Small intestine (tissue), 7 donors: ENCODE measurements at regions not wholly inside any gene's neighbourhood (a gene's known extent, or its start where the extent isn't known, plus 50 kb on each side); places are given as distances from the start of the nearest gene placed in this dataset.

Source experiments
- DNase-seq, 2 donors: peaks; one replicate each; pipeline versions ENCODE4 v3.0.0 to v3.0.0-alpha.2; 2013
- FAIRE-seq: peaks from 2 replicates; lab custom pipeline; 2012; peaks lifted over from hg19 to GRCh38; lab: Jason Lieb, UNC
- H3K27ac ChIP-seq, 3 donors: one replicate each; pipeline ENCODE4 v1.5.1; 2013; ENCODE audit warnings: low read length in 2 of 3, mild to moderate bottlenecking in 2 of 3, control low read depth in 1 of 3, inconsistent platforms in 1 of 3, low read depth in 1 of 3, moderate library complexity in 1 of 3
- H3K27me3 ChIP-seq, 3 donors: one replicate each; pipeline ENCODE4 v1.6.1; 2013; ENCODE audit warnings: low read length in 3 of 3, inconsistent platforms in 1 of 3; ENCODE audit not compliant: control insufficient read depth in 3 of 3, insufficient read depth in 3 of 3
- H3K36me3 ChIP-seq, 3 donors: one replicate each; pipeline ENCODE4 v1.6.1; 2013; ENCODE audit warnings: low read length in 3 of 3, inconsistent platforms in 1 of 3, low read depth in 1 of 3, mild to moderate bottlenecking in 1 of 3, moderate library complexity in 1 of 3; ENCODE audit not compliant: control insufficient read depth in 3 of 3, insufficient read depth in 2 of 3
- H3K4me1 ChIP-seq, 3 donors: one replicate each; pipeline ENCODE4 v1.6.1; 2013; ENCODE audit warnings: low read length in 2 of 3, inconsistent platforms in 1 of 3, low read depth in 1 of 3, mild to moderate bottlenecking in 1 of 3, moderate library complexity in 1 of 3; ENCODE audit not compliant: control insufficient read depth in 3 of 3, insufficient read depth in 2 of 3
- H3K4me3 ChIP-seq, 3 donors: one replicate each; pipeline ENCODE4 v1.5.1; 2013; ENCODE audit warnings: low read length in 3 of 3, control low read depth in 1 of 3, inconsistent platforms in 1 of 3, low read depth in 1 of 3, mild to moderate bottlenecking in 1 of 3, moderate library complexity in 1 of 3
- H3K9me3 ChIP-seq, 2 donors: one replicate each; pipeline ENCODE4 v1.6.1; 2013; ENCODE audit warnings: low read depth in 1 of 2, low read length in 1 of 2; ENCODE audit not compliant: control insufficient read depth in 2 of 2, insufficient read depth in 1 of 2
- WGBS, 3 donors: extraction: QIAGEN DNeasy Blood & Tissue Kit; methylation state at CpG; one replicate each; pipeline ENCODE4 v1.1.7; 2013; 5-methylcytosine and 5-hydroxymethylcytosine counted together
- donor health status: healthy with polysubstance abuse.
- donor health status: control.
- donor health status: control.
- donor health status: Bipolar disorder and iron deficiency.
- donor health status: healthy.

GRCh38 chr11:111077530-111078322, 167.8 kb upstream of the POU2AF2 start:
- 73 to 76% (median 75%) methylated on average over 3 of the region's 3 CpGs for WGBS, 3 donors
- Histone ChIP-seq H3K9me3 (no peaks in the 10 kb centered on the region), H3K36me3 (no peaks in the 10 kb centered on the region), H3K27ac (no peak overlapping the region), H3K4me3 (no peak overlapping the region), H3K27me3 (no peaks in the 10 kb centered on the region), H3K4me1 (no peaks in the 10 kb centered on the region)
- FAIRE-seq (no peak), DNase-seq (no peak)

GRCh38 chr11:111069066-111069465, 176.5 kb upstream of the POU2AF2 start:
- Histone ChIP-seq H3K4me3 (no peak overlapping the region), H3K4me1 (no peaks in the 10 kb centered on the region), H3K27me3 (no peaks in the 10 kb centered on the region), H3K27ac (no peak overlapping the region), H3K36me3 (no peaks in the 10 kb centered on the region), H3K9me3 (peaks cover 0 to 3% of the 10 kb centered on the region in 2 donors)
- no peak for FAIRE-seq
- WGBS, 3 donors, result 9 to 30% (median 24%) methylated on average over 1 of the region's 1 CpG
- DNase-seq, result no peak

GRCh38 chr11:111067994-111068393, 177.5 kb upstream of the POU2AF2 start:
- Histone ChIP-seq H3K27ac (no peak overlapping the region), H3K4me1 (no peaks in the 10 kb centered on the region), H3K4me3 (no peak overlapping the region), H3K27me3 (no peaks in the 10 kb centered on the region), H3K36me3 (no peaks in the 10 kb centered on the region), H3K9me3 (peaks cover 0 to 3% of the 10 kb centered on the region in 2 donors)
- no peak for FAIRE-seq
- WGBS, 3 donors, result 84 to 91% (median 90%) methylated on average over 1 of the region's 1 CpG
- DNase-seq, result no peak

- no peaks in the 10 kb centered on the region for H3K27me3 ChIP-seq
- WGBS, 3 donors, result 54 to 63% (median 60%) methylated on average over 2 of the region's 2 CpGs
- H3K4me3 ChIP-seq, result no peak overlapping the region
- H3K9me3 ChIP-seq, result peaks cover 0 to 3% of the 10 kb centered on the region in 2 donors
- H3K4me1 ChIP-seq, result no peaks in the 10 kb centered on the region
- no peaks in the 10 kb centered on the region for H3K36me3 ChIP-seq
- FAIRE-seq (no peak), DNase-seq (no peak)
- no peak overlapping the region for H3K27ac ChIP-seq
These were observed 178.7 kb upstream of the POU2AF2 start for GRCh38 chr11:111066846-111067245.

DNA sequence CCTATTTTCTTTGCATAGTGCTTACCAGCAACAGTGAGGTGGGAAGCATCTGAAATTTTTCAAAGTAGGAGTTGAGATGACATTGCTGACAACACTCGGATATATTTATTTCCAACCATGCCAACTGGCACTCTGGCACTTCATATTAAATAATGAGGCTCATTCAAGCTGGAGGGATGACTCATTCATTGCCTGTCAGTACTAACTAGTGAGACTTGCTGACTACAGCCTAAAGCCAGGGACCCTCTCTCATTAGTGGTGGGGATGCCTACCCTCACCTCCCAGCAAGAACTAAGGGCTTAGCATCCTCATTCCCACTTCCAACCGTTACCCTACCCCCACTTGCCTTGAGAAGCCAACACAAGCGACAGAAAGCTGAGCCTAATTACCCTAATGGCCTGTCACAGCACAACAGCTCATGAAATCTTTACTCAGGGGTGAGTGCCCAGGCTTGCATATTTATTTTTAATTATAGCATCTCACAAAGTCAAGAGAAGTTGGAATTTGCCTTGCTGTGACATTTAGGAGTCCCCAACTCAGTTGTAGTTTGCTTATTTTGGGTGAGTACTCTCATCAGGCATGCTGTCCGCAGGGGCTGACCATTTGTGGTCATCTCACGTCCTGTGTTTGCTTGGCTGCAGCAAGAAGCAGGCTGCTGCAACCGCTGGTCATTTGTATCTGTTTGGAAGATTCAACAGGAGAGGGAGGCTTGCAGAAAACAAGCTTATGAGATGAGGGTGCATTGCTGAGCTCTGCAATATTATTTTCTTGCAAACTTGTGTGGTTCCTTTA, 181.6 kb upstream of the POU2AF2 start:
- peak overlapping the region in 1 of 3 donors; percentile 26 for H3K27ac ChIP-seq
- H3K9me3 ChIP-seq, result peaks cover 0 to 3% of the 10 kb centered on the region in 2 donors
- H3K27me3 ChIP-seq, result no peaks in the 10 kb centered on the region
- no peaks in the 10 kb centered on the region for H3K36me3 ChIP-seq
- H3K4me3 ChIP-seq, result no peak overlapping the region
- H3K4me1 ChIP-seq, result no peaks in the 10 kb centered on the region
- FAIRE-seq (no peak), DNase-seq (no peak)
- 33 to 42% (median 40%) methylated on average over 6 of the region's 6 CpGs for WGBS, 3 donors

DNA sequence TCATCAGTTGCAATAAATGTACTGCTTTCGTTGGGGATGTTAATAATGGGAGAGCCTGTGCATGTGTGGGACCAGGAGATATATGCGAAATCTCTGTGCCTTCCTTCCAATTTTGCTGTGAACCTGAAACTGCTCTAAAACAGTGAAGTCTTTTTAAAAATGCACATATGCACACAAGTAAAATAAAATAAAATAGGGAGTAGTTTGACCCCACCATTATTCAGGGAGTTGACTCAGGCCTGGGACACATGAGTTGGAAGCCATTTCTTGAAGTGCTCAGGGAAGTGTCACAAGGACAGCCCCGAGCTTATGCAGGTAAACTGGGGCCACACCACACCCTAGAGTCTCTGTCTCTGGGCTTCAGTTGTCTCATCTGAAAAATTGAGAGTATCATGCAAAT, 183.1 kb upstream of the POU2AF2 start:
- DNase-seq, result no peak
- Histone ChIP-seq H3K9me3 (peaks cover 0 to 7% of the 10 kb centered on the region in 2 donors), H3K27me3 (no peaks in the 10 kb centered on the region), H3K36me3 (no peaks in the 10 kb centered on the region), H3K27ac (no peak overlapping the region), H3K4me1 (no peaks in the 10 kb centered on the region), H3K4me3 (no peak overlapping the region)
- 64 to 80% (median 66%) methylated on average over 3 of the region's 3 CpGs for WGBS, 3 donors
- FAIRE-seq, result no peak

- Histone ChIP-seq H3K4me1 (no peaks in the 10 kb centered on the region), H3K27me3 (no peaks in the 10 kb centered on the region), H3K9me3 (peaks cover 0 to 14% of the 10 kb centered on the region in 2 donors), H3K36me3 (no peaks in the 10 kb centered on the region), H3K27ac (no peak overlapping the region), H3K4me3 (no peak overlapping the region)
- DNase-seq (no peak), FAIRE-seq (no peak)
These were observed 185.8 kb upstream of the POU2AF2 start for GRCh38 chr11:111059726-111060125.

GRCh38 chr11:111049131-111049530, 196.4 kb upstream of the POU2AF2 start:
- no peak overlapping the region for H3K27ac ChIP-seq
- FAIRE-seq (no peak), DNase-seq (no peak)
- H3K4me1 ChIP-seq, result no peaks in the 10 kb centered on the region
- H3K27me3 ChIP-seq, result no peaks in the 10 kb centered on the region
- WGBS, 3 donors, result 69 to 91% (median 84%) methylated on average over 4 of the region's 4 CpGs
- no peaks in the 10 kb centered on the region for H3K9me3 ChIP-seq
- no peaks in the 10 kb centered on the region for H3K36me3 ChIP-seq
- no peak overlapping the region for H3K4me3 ChIP-seq
